Natural killer cell treated with Interleukin-12 subunit alpha and Interleukin-12 subunit beta and Interleukin-15 and Interleukin-18, amount 100 ng/mL, for 72 hours (primary cell): ENCODE measurements at regions not wholly inside any gene's neighbourhood (a gene's known extent, or its start where the extent isn't known, plus 50 kb on each side); places are given as distances from the start of the nearest gene placed in this dataset.
A peak's percentile ranks its signal among the peaks of the same experiment; 100 is the strongest.

Experiments
- ATAC-seq, 2 donors: fragments of 150-1000 bp; cut with Tn5 transposase in 1 of 2; sonication (Bioruptor Pico), chemical (Tn5 transposase) in 1 of 2; 2 replicates each; pipeline ENCODE4 v1.10.0; 2021
- DNase-seq: peaks from one replicate; pipeline ENCODE4 v3.0.0; 2022; ENCODE audit warnings: low spot score
- H3K27ac Mint-ChIP-seq, 2 donors: 1 replicate in 1 of 2; 2 replicates in 1 of 2; pipeline ENCODE4 v1.8.0; 2022; ENCODE audit warnings: mixed read lengths in 2 of 2, mild to moderate bottlenecking in 1 of 2, moderate library complexity in 1 of 2
- H3K27me3 Mint-ChIP-seq, 2 donors: 1 replicate in 1 of 2; 2 replicates in 1 of 2; pipeline ENCODE4 v1.8.0; 2022; ENCODE audit warnings: mixed read lengths in 2 of 2
- H3K36me3 Mint-ChIP-seq: one replicate; pipeline ENCODE4 v1.8.0; 2022; ENCODE audit warnings: mixed read lengths
- H3K4me1 Mint-ChIP-seq, 2 donors: 1 replicate in 1 of 2; 2 replicates in 1 of 2; pipeline ENCODE4 v1.8.0; 2022; ENCODE audit warnings: low read depth in 2 of 2, mixed read lengths in 2 of 2, mild to moderate bottlenecking in 1 of 2
- H3K4me3 Mint-ChIP-seq: one replicate; pipeline ENCODE4 v1.8.0; 2022; ENCODE audit warnings: mixed read lengths
- H3K9me3 Mint-ChIP-seq: 2 replicates; pipeline ENCODE4 v1.8.0; 2022; ENCODE audit warnings: mixed read lengths

- Mint-ChIP-seq H3K4me1 (no peaks in the 10 kb centered on the region), H3K27me3 (no peaks in the 10 kb centered on the region), H3K36me3 (no peaks in the 10 kb centered on the region), H3K27ac (no peak overlapping the region), H3K9me3 (no peaks in the 10 kb centered on the region), H3K4me3 (no peak overlapping the region)
- ATAC-seq (no peak), DNase-seq (no peak)
These were observed 51.1 kb upstream of the NCOA1 start for GRCh38 chr2:24439971-24440340.

- H3K27me3 Mint-ChIP-seq = no peaks in the 10 kb centered on the region
- H3K36me3 Mint-ChIP-seq = no peaks in the 10 kb centered on the region
- H3K9me3 Mint-ChIP-seq = no peaks in the 10 kb centered on the region
- no peak overlapping the region for H3K4me3 Mint-ChIP-seq
- H3K4me1 Mint-ChIP-seq = no peaks in the 10 kb centered on the region
- H3K27ac Mint-ChIP-seq = no peak overlapping the region
- ATAC-seq (no peak), DNase-seq (no peak)
These were observed 51.6 kb upstream of the NCOA1 start for GRCh38 chr2:24439280-24439970.

- no peaks in the 10 kb centered on the region for H3K9me3 Mint-ChIP-seq
- H3K27me3 Mint-ChIP-seq = no peaks in the 10 kb centered on the region
- no peak overlapping the region for H3K4me3 Mint-ChIP-seq
- no peaks in the 10 kb centered on the region for H3K4me1 Mint-ChIP-seq
- H3K36me3 Mint-ChIP-seq = no peaks in the 10 kb centered on the region
- H3K27ac Mint-ChIP-seq = no peak overlapping the region
- no peak for DNase-seq
- ATAC-seq = no peak
These were observed 52.9 kb upstream of the NCOA1 start for GRCh38 chr2:24438106-24438505.

- no peaks in the 10 kb centered on the region for H3K27me3 Mint-ChIP-seq
- no peak overlapping the region for H3K4me3 Mint-ChIP-seq
- no peaks in the 10 kb centered on the region for H3K4me1 Mint-ChIP-seq
- no peaks in the 10 kb centered on the region for H3K9me3 Mint-ChIP-seq
- ATAC-seq (no peak), DNase-seq (no peak)
- no peaks in the 10 kb centered on the region for H3K36me3 Mint-ChIP-seq
- H3K27ac Mint-ChIP-seq = no peak overlapping the region
These were observed 55.4 kb upstream of the NCOA1 start for GRCh38 chr2:24435391-24436316.

- no peaks in the 10 kb centered on the region for H3K36me3 Mint-ChIP-seq
- H3K9me3 Mint-ChIP-seq = no peaks in the 10 kb centered on the region
- H3K4me3 Mint-ChIP-seq = no peak overlapping the region
- no peaks in the 10 kb centered on the region for H3K4me1 Mint-ChIP-seq
- no peak overlapping the region for H3K27ac Mint-ChIP-seq
- ATAC-seq (no peak), DNase-seq (no peak)
- H3K27me3 Mint-ChIP-seq = no peaks in the 10 kb centered on the region
These were observed 56.5 kb upstream of the NCOA1 start for GRCh38 chr2:24434541-24434940.

- no peaks in the 10 kb centered on the region for H3K9me3 Mint-ChIP-seq
- no peak overlapping the region for H3K4me3 Mint-ChIP-seq
- H3K4me1 Mint-ChIP-seq = no peaks in the 10 kb centered on the region
- no peaks in the 10 kb centered on the region for H3K36me3 Mint-ChIP-seq
- no peaks in the 10 kb centered on the region for H3K27me3 Mint-ChIP-seq
- H3K27ac Mint-ChIP-seq = no peak overlapping the region
- DNase-seq (no peak), ATAC-seq (no peak)
These were observed 58.3 kb upstream of the NCOA1 start for GRCh38 chr2:24432735-24433134.

- Mint-ChIP-seq H3K4me3 (no peak overlapping the region), H3K36me3 (no peaks in the 10 kb centered on the region), H3K4me1 (no peaks in the 10 kb centered on the region), H3K27me3 (no peaks in the 10 kb centered on the region), H3K9me3 (no peaks in the 10 kb centered on the region), H3K27ac (no peak overlapping the region)
- ATAC-seq (no peak), DNase-seq (no peak)
These were observed 58.9 kb upstream of the NCOA1 start for GRCh38 chr2:24432121-24432520.

- no peak for DNase-seq
- no peaks in the 10 kb centered on the region for H3K9me3 Mint-ChIP-seq
- H3K4me1 Mint-ChIP-seq = no peaks in the 10 kb centered on the region
- H3K36me3 Mint-ChIP-seq = no peaks in the 10 kb centered on the region
- no peaks in the 10 kb centered on the region for H3K27me3 Mint-ChIP-seq
- H3K4me3 Mint-ChIP-seq = no peak overlapping the region
- no peak overlapping the region for H3K27ac Mint-ChIP-seq
- no peak for ATAC-seq
These were observed 61.6 kb upstream of the NCOA1 start for GRCh38 chr2:24429197-24430074.

GRCh38 chr2:24424387-24424786, 64.1 kb upstream of the ITSN2 start:
- ATAC-seq (no peak), DNase-seq (no peak)
- no peak overlapping the region for H3K27ac Mint-ChIP-seq
- no peaks in the 10 kb centered on the region for H3K27me3 Mint-ChIP-seq
- no peaks in the 10 kb centered on the region for H3K9me3 Mint-ChIP-seq
- no peaks in the 10 kb centered on the region for H3K36me3 Mint-ChIP-seq
- H3K4me1 Mint-ChIP-seq = peaks cover 3 to 5% of the 10 kb centered on the region in 2 donors
- H3K4me3 Mint-ChIP-seq = no peak overlapping the region

GRCh38 chr2:24423095-24423494, 62.8 kb upstream of the ITSN2 start:
- no peak for DNase-seq
- Mint-ChIP-seq H3K27me3 (no peaks in the 10 kb centered on the region), H3K36me3 (no peaks in the 10 kb centered on the region), H3K9me3 (no peaks in the 10 kb centered on the region), H3K4me3 (no peak overlapping the region), H3K27ac (no peak overlapping the region), H3K4me1 (peaks cover 3 to 5% of the 10 kb centered on the region in 2 donors)
- no peak for ATAC-seq

- ATAC-seq (peak; percentile 64 to 76), DNase-seq (no peak)
- H3K4me1 Mint-ChIP-seq = peaks cover 3 to 5% of the 10 kb centered on the region in 2 donors
- H3K27ac Mint-ChIP-seq = no peak overlapping the region
- no peak overlapping the region for H3K4me3 Mint-ChIP-seq
- H3K36me3 Mint-ChIP-seq = no peaks in the 10 kb centered on the region
- no peaks in the 10 kb centered on the region for H3K27me3 Mint-ChIP-seq
- H3K9me3 Mint-ChIP-seq = no peaks in the 10 kb centered on the region
These were observed 61.3 kb upstream of the ITSN2 start for GRCh38 chr2:24421668-24422067.

- ATAC-seq (no peak), DNase-seq (no peak)
- no peaks in the 10 kb centered on the region for H3K27me3 Mint-ChIP-seq
- no peaks in the 10 kb centered on the region for H3K9me3 Mint-ChIP-seq
- no peak overlapping the region for H3K27ac Mint-ChIP-seq
- H3K4me1 Mint-ChIP-seq = peaks cover 3 to 5% of the 10 kb centered on the region in 2 donors
- H3K4me3 Mint-ChIP-seq = no peak overlapping the region
- no peaks in the 10 kb centered on the region for H3K36me3 Mint-ChIP-seq
These were observed 60.0 kb upstream of the ITSN2 start for GRCh38 chr2:24420373-24420772.

- Mint-ChIP-seq H3K36me3 (no peaks in the 10 kb centered on the region), H3K4me1 (peaks cover 3 to 5% of the 10 kb centered on the region in 2 donors), H3K27ac (no peak overlapping the region), H3K27me3 (no peaks in the 10 kb centered on the region), H3K4me3 (no peak overlapping the region), H3K9me3 (no peaks in the 10 kb centered on the region)
- ATAC-seq = no peak
- no peak for DNase-seq
These were observed 58.0 kb upstream of the ITSN2 start for GRCh38 chr2:24418166-24418841.
